SU-DHL-6 (cell line): ENCODE measurements at regions not wholly inside any gene's neighbourhood (a gene's known extent, or its start where the extent isn't known, plus 50 kb on each side); places are given as distances from the start of the nearest gene placed in this dataset.

ENCODE experiments used
- H2AFZ ChIP-seq: fragments of 200-600 bp; sonication (generic); 2 replicates; pipeline ENCODE4 v1.6.1; 2014; ENCODE audit warnings: low read depth, mild to moderate bottlenecking, moderate library complexity, mixed read lengths, antibody characterized with exemption, low read length; ENCODE audit not compliant: severe bottlenecking
- H3F3A ChIP-seq: fragments of 200-600 bp; shearing (Covaris generic); 2 replicates; pipeline ENCODE4 v1.6.0; 2016; ENCODE audit warnings: antibody characterized with exemption, mild to moderate bottlenecking; ENCODE audit not compliant: insufficient read depth
- H3K27ac ChIP-seq: fragments of 200-600 bp; sonication (generic); 2 replicates; pipeline ENCODE4 v1.5.1; 2016; ENCODE audit warnings: low read depth, mild to moderate bottlenecking, low read length, moderate library complexity, mixed read lengths
- H3K27me3 ChIP-seq: fragments of 200-600 bp; sonication (generic), shearing (Covaris generic); 2 replicates; pipeline ENCODE4 v1.6.0; 2014; ENCODE audit warnings: mild to moderate bottlenecking, low read length
- H3K36me3 ChIP-seq: fragments of 200-600 bp; sonication (generic); 2 replicates; pipeline ENCODE4 v1.6.1; 2014; ENCODE audit warnings: mild to moderate bottlenecking, low read length, mixed read lengths
- H3K4me2 ChIP-seq: fragments of 300-600, 200-600 bp; shearing (Covaris generic), sonication (generic); 2 replicates; pipeline ENCODE4 v1.6.0; 2014; ENCODE audit warnings: low read length, low read depth, mild to moderate bottlenecking; ENCODE audit not compliant: poor library complexity, severe bottlenecking
- H3K4me3 ChIP-seq: fragments of 200-600 bp; sonication (generic); 2 replicates; pipeline ENCODE4 v1.5.1; 2014; ENCODE audit warnings: antibody characterized with exemption, low read length, mild to moderate bottlenecking, mixed read lengths; ENCODE audit not compliant: insufficient read depth, poor library complexity, severe bottlenecking
- H3K79me2 ChIP-seq: fragments of 200-600 bp; sonication (generic); 2 replicates; pipeline ENCODE4 v1.6.1; 2014; ENCODE audit warnings: mild to moderate bottlenecking, low read length, moderate library complexity; ENCODE audit not compliant: insufficient read depth
- H3K9ac ChIP-seq: fragments of 200-600 bp; sonication (generic); 2 replicates; pipeline ENCODE4 v1.7.0; 2014; ENCODE audit warnings: mild to moderate bottlenecking, low read length
- H3K9me2 ChIP-seq: fragments of 200-600 bp; sonication (generic); replicated peaks from 2 replicates; pipeline ENCODE4 v1.6.1; 2014; ENCODE audit warnings: low read length; ENCODE audit not compliant: insufficient read depth
- H3K9me3 ChIP-seq: fragments of 200-600 bp; sonication (generic); 2 replicates; pipeline ENCODE4 v1.6.1; 2014; ENCODE audit warnings: low read length, mixed read lengths; ENCODE audit not compliant: insufficient read depth
- H4K20me1 ChIP-seq: fragments of 200-600 bp; sonication (generic); 2 replicates; pipeline ENCODE4 v1.6.1; 2014; ENCODE audit warnings: low read depth, mild to moderate bottlenecking, antibody characterized with exemption, low read length, moderate library complexity, mixed read lengths
- CTCF ChIP-seq: fragments of 200-600 bp; sonication (generic); IDR thresholded peaks from one replicate; pipeline ENCODE4 v1.5.1; 2017; ENCODE audit warnings: antibody characterized with exemption, mild to moderate bottlenecking, low read length, moderate library complexity; ENCODE audit not compliant: insufficient read depth, poor library complexity, severe bottlenecking
- EZH2phosphoT487 ChIP-seq: fragments of 200-600 bp; sonication (generic), shearing (Covaris generic); conservative IDR thresholded peaks from 2 replicates; pipeline ENCODE4 v1.6.1; 2018; ENCODE audit warnings: mild to moderate bottlenecking, antibody characterized with exemption, low read length, moderate library complexity, mixed read lengths

- Histone ChIP-seq H4K20me1 (no peaks in the 10 kb centered on the region), H3K36me3 (no peaks in the 10 kb centered on the region), H3F3A (no peaks in the 10 kb centered on the region), H3K9me3 (no peaks in the 10 kb centered on the region), H2AFZ (no peak overlapping the region), H3K4me3 (no peak overlapping the region), H3K9ac (no peak overlapping the region), H3K9me2 (no peaks in the 10 kb centered on the region), H3K79me2 (no peaks in the 10 kb centered on the region), H3K27me3 (no peaks in the 10 kb centered on the region), H3K4me2 (no peak overlapping the region), H3K27ac (no peak overlapping the region)
- no peak for TF ChIP-seq CTCF
- no peak for TF ChIP-seq EZH2phosphoT487
Measured at GRCh38 chr5:3905031-3905430, 309.4 kb downstream of the IRX1 start.

- Histone ChIP-seq H3K27ac (no peak overlapping the region), H3K27me3 (no peaks in the 10 kb centered on the region), H3K36me3 (no peaks in the 10 kb centered on the region), H3F3A (no peaks in the 10 kb centered on the region), H2AFZ (no peak overlapping the region), H3K9me3 (no peaks in the 10 kb centered on the region), H3K79me2 (no peaks in the 10 kb centered on the region), H3K4me2 (no peak overlapping the region), H4K20me1 (no peaks in the 10 kb centered on the region), H3K9me2 (no peaks in the 10 kb centered on the region), H3K4me3 (no peak overlapping the region), H3K9ac (no peak overlapping the region)
- TF ChIP-seq CTCF (no peak), EZH2phosphoT487 (no peak)
Measured at GRCh38 chr5:3905521-3905920, 309.9 kb downstream of the IRX1 start.

- Histone ChIP-seq H4K20me1 (no peaks in the 10 kb centered on the region), H3K4me2 (no peak overlapping the region), H3K36me3 (no peaks in the 10 kb centered on the region), H3K9me2 (no peaks in the 10 kb centered on the region), H3K9me3 (no peaks in the 10 kb centered on the region), H3K9ac (no peak overlapping the region), H3K79me2 (no peaks in the 10 kb centered on the region), H3K4me3 (no peak overlapping the region), H3K27ac (no peak overlapping the region), H3F3A (no peaks in the 10 kb centered on the region), H2AFZ (no peak overlapping the region), H3K27me3 (no peaks in the 10 kb centered on the region)
- no peak for TF ChIP-seq EZH2phosphoT487
- no peak for TF ChIP-seq CTCF
Measured at GRCh38 chr5:3911111-3911510, 315.5 kb downstream of the IRX1 start.

GRCh38 chr5:3911773-3912172 is 316.1 kb downstream of the IRX1 start:
- H3K79me2 ChIP-seq, result no peaks in the 10 kb centered on the region
- H4K20me1 ChIP-seq, result no peaks in the 10 kb centered on the region
- H3K27me3 ChIP-seq, result no peaks in the 10 kb centered on the region
- no peaks in the 10 kb centered on the region for H3K9me2 ChIP-seq
- H3F3A ChIP-seq, result no peaks in the 10 kb centered on the region
- H3K9ac ChIP-seq, result no peak overlapping the region
- H3K4me2 ChIP-seq, result no peak overlapping the region
- no peaks in the 10 kb centered on the region for H3K36me3 ChIP-seq
- TF ChIP-seq EZH2phosphoT487 (no peak), CTCF (no peak)
- H2AFZ ChIP-seq, result no peak overlapping the region
- H3K27ac ChIP-seq, result no peak overlapping the region
- H3K9me3 ChIP-seq, result no peaks in the 10 kb centered on the region
- H3K4me3 ChIP-seq, result no peak overlapping the region
